GM18909 (cell line): ENCODE measurements at regions not wholly inside any gene's neighbourhood (a gene's known extent, or its start where the extent isn't known, plus 50 kb on each side); places are given as distances from the start of the nearest gene placed in this dataset.

Source experiments
- ATAC-seq: cut with Tn5 transposase; IDR thresholded peaks from one replicate; pipeline ENCODE4 v1.9.1; 2021; ENCODE audit warnings: mild to moderate bottlenecking; ENCODE audit not compliant: unreplicated experiment, poor library complexity

DNA sequence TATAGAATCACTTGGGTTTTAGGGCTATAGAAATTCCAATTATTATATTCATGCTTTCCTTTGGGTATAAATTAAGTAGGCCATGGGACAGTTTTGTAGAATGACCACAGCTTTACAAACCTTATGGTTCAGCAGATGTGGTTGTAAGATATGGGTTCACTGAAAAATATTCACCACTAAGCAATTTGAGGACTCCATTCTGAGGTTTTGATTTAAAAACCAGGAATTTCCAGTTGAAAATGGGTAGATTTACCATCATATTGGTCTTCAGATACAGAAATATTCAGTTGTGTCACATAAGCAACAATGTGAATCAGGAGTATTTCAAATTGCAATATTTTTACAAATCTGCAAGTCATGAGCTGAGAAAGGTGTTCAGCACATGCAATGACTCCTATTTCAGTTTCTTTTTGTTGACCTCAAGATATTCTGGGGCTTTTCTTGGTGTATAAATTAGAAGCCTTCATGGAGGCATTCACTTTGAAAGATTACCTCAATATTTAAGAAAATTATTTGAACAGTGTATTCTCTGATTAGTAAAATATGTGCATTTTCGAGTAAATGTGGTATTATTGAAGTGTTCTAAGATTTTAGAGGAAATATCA lies 218.4 kb upstream of the HCCS start:
- ATAC-seq, result no peak

GRCh38 chrX:10893366-10893765 lies 217.8 kb upstream of the HCCS start:
- ATAC-seq, result no peak

DNA sequence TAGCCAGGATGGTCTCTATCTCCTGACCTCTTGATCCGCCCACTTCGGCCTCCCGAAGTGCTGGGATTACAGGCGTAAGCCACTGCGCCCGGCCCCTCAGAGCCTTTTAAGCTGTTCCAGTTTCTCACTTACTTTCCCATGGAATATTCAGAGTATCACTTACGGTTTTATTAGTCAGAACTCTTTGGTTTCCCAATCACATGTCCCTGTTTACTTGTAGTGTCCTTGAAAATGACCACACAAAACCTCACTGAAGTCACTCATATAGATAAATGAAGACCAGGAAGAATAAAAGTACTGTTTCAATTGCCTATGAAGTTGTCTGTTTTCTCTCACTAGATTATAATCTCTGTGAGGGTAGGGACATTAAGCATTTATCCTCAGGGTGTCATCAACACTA lies 217.2 kb upstream of the HCCS start:
- ATAC-seq, result no peak

- ATAC-seq, result no peak
Measured at GRCh38 chrX:10897768-10898167, 213.4 kb upstream of the HCCS start.

DNA sequence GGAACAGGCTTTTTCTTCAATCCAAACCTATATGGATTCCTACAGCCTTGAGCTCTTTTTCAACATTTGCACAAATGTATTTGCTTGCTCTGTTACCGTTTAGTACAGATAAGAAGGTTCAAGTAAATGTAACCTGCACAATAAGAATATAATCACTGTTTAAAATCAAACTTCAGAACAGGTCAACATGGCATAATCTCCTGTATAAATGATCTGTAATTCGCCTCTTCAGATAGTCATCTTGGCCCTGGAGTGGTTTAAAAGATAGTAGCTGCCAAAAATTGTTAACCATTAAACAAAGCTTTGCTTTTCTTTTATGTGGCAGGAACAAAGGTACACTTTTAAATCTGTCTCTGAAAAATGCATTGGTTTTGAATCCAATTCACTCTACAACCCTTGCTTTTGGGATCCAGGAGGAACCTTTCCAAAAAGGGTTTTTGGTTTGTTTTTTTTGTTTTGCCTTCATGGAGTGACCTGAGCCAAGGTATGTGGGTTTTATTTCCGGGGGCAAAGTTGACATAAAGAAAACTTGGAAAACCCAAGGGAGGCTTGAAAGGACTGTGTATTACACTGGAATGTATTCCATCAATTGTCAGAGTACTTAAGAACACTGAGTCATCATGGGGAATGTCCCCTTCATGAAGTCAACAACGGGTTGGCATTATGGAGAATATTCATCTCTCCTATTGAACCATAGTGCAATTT lies 210.4 kb upstream of the HCCS start:
- ATAC-seq, result no peak

GRCh38 chrX:10901290-10901633 lies 209.9 kb upstream of the HCCS start:
- no peak for ATAC-seq

GRCh38 chrX:10902001-10902400 lies 209.1 kb upstream of the HCCS start:
- ATAC-seq, result no peak

GRCh38 chrX:10903523-10903922 lies 207.6 kb upstream of the HCCS start:
- no peak for ATAC-seq

DNA sequence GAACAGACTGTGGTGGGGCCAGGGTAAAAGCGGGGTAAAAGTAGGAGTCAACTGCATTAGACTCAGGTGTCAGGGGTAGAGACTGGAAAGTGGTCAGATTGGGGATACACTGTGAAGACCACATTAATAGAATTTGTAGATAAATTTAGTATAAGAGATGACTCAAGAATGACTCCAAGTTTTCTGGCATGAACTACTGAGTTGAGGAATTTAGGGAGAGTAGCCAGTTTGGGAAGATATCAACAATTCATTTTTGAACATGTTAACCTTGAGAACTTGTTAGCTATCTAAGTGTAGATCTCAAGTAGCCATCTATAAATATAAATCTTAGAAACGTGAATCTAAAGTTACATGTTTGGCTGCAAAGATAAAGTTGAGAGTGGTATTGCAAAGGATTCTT lies 206.9 kb upstream of the HCCS start:
- no peak for ATAC-seq

DNA sequence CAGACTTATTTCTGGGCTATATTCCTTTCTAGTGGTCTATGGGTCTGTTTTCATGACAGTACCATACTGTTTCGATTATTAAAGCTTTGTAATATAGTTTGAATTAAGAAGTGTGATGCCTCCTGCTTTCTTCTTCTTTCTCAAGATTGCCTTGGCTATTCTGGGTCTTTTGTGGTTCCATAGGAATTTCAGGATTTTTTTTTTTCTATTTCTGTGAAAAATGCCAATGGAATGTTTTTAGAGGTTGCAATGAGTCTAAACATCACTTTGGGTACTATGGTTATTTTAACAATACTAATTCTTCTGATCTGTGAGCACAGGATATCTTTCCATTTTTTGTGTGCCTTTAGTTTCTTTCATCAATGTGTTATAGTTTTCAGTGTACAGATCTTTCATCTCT lies 204.3 kb upstream of the HCCS start:
- ATAC-seq, result no peak

- no peak for ATAC-seq
Measured at GRCh38 chrX:10922159-10922558, 189.0 kb upstream of the HCCS start.

- no peak for ATAC-seq
Measured at GRCh38 chrX:10922835-10923234, 188.3 kb upstream of the HCCS start.

DNA sequence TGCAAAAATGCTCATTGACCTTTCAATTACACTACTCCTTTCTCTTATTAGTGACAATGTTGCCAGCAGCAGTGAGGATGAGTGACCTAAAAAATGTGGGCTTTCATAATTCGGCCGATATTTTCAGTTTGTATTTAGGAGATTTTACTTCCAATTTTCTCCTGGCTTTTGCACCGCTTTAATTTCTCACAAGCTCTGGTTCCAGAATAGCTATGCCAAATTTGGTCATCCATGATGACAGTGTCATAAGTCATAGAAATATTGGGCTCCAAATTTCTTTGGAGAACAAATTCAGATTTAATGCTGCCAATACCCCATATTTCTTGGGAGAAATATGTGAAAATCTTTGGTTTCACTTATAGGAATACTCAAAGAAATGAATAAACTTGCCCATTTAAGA lies 187.7 kb upstream of the HCCS start:
- no peak for ATAC-seq

DNA sequence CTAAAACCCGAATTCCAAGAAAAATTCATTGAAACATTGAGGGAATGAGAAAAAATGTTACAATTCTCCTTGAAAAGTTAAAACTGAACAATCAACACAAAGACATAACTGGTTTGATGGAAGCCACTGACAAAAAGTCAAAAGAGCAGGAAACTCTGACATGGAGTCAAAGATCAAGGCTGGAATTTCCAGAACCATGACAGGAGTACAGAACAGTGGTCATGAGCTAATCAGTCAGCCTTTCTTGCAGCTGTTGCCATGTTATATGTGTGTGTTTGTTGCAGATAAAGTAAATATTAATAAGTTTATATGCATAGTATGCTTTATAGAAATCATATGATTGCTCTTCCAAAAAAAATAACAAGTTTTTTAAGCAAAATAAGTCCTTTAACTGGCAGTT lies 184.7 kb upstream of the HCCS start:
- ATAC-seq, result no peak

GRCh38 chrX:10926891-10927290 lies 184.2 kb upstream of the HCCS start:
- no peak for ATAC-seq

- no peak for ATAC-seq
Measured at GRCh38 chrX:10929747-10930146, 181.4 kb upstream of the HCCS start.

GRCh38 chrX:10930151-10930550 lies 181.0 kb upstream of the HCCS start:
- ATAC-seq, result no peak

DNA sequence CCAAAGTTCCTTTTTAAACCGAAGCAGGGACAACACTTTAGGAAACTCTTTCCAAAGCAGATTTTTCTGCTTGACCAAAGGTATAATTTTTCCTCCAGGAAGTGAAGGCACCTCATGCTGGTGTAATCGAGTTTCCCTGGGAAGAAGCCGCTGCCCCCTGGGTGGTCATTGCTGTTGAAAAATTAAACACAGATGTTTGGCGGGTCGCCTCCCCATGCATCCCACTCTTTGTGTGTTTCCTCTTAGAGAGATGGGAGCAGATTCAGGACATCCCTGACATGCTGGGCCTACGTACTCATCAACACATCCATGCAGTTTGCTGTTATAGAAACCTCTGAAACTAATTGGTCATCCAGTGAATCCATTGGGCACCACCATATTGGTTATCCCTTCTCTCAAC lies 179.2 kb upstream of the HCCS start:
- ATAC-seq, result no peak

DNA sequence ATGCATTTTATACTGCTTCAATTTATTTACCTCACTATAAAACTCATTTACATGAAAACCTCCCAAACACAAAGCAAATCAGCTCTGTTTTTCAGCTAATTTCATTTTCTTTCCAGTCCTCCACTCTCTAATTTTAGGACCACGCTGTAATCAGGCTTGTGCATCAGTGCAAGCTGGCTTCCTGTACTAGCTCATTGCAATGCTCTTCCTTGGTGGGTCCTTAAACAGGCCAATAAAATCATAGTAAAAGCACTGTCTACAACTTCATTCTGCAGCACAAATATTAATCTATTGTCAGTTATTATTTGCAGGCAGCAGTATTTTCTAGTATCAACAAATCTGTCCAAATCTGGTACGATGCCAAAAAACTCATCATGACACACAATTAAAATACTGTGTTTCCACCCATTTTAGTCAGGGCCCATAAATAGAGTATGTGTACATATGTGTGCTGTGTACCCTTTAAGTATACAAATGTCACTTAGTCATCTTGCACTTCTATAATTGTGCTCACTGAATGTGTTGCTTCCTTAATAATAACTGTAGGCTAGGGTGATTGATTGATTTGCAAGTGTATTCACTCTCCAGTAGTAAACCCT lies 178.2 kb upstream of the HCCS start:
- no peak for ATAC-seq

- no peak for ATAC-seq
Measured at GRCh38 chrX:10935501-10935900, 175.6 kb upstream of the HCCS start.

DNA sequence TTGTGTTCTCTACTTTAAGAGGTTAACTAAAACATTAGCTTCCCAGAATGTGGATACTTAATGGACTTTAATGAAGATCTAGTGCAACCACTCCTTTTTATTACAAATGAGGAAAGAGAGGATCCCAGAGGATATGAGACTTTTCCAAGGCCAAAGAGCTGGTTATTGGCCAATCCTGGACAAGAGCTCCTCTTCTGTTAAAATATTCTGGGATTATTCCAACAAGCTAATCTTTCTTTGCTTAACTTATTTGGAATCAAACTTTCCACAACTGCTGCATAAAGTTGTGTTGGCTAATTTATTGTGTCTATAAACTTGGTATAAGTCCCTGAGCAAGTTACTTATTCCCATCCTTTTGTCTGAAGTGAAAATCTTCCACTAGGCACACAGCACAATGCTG lies 174.2 kb upstream of the HCCS start:
- no peak for ATAC-seq

DNA sequence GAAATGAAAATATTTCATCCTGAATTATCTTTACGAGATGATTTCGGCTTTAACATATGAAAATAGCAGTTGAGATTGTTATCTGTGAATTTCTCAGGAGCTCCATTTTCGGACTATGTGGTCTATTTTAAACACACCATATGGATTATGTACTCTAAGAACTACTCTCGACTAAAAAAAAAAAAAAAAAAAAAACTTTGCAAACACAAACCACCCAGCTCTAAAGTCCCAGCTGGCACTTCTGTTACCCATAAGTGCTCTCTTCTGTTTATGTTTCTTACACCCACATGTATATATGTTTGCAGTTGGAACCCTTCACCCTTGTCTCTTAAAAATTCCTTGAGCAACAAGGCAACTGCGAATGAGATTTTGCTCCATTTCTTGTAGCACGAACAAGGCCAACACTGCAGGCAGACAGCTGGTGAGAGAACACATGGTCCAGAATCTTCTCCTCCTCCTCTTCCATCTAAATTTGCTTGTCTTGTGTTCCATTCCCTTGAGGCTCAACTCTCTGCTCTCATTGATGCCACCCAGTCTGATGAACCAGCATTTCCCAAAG lies 172.7 kb upstream of the HCCS start:
- ATAC-seq, result no peak
